ENCODE measurements at regions not wholly inside any gene's neighbourhood (a gene's known extent, or its start where the extent isn't known, plus 50 kb on each side); places are given as distances from the start of the nearest gene placed in this dataset.

GRCh38 chr1:115142616-115143015, 53.3 kb upstream of the TSPAN2 start:
- Mint-ChIP-seq H3K9me3 (no peaks in the 10 kb centered on the region), H3K4me3 (no peak overlapping the region), H3K27ac (no peak overlapping the region), H3K36me3 (ENCODE audit: insufficient read depth in 1 of 3, low read depth in 3 of 3) (no peaks in the 10 kb centered on the region), H3K4me1 (peaks cover 5 to 9% of the 10 kb centered on the region in 2 experiments), H3K27me3 (ENCODE audit: low read depth) (peaks cover 13% of the 10 kb centered on the region)
- no peak overlapping the region for H3K4ac ChIP-seq (ENCODE audit: low read depth, low read length)
- H4K91ac ChIP-seq (ENCODE audit: insufficient read length, low read depth, low read length) = no peak overlapping the region
- no peak; the same call in 2 of the 3 replicates for TF ChIP-seq CTCF (conservative IDR thresholded peaks at IDR 0.05)
- no peak overlapping the region for H4K8ac ChIP-seq (replicated peaks; ENCODE audit: insufficient read length, low read depth, low read length)
- no peak for DNase-seq
- no peak overlapping the region for H3K14ac ChIP-seq (ENCODE audit: insufficient read depth, low read length)
- H2AFZ ChIP-seq (ENCODE audit: low read length) = no peak overlapping the region
- H3K23me2 ChIP-seq (ENCODE audit: insufficient read length, low read depth, low read length, poor library complexity, severe bottlenecking) = no peaks in the 10 kb centered on the region
- no peak overlapping the region for H2BK15ac ChIP-seq (ENCODE audit: low read depth, low read length)
- no peak overlapping the region for H3T11ph ChIP-seq (ENCODE audit: low read length)
- H2BK20ac ChIP-seq (ENCODE audit: low read depth, low read length, poor library complexity, severe bottlenecking) = no peak overlapping the region
- WGBS (ENCODE audit: extremely low coverage, insufficient read length, low lambda C conversion rate) = no CpG with 5 or more reads among the region's 3 CpGs
- H3K18ac ChIP-seq (ENCODE audit: insufficient read length, low read depth, low read length) = no peak overlapping the region
- H3K4me2 ChIP-seq (ENCODE audit: insufficient read depth, insufficient read length, low read length) = no peak overlapping the region
- H3K27me3 ChIP-seq (ENCODE audit: insufficient read depth, low read length) = no peaks in the 10 kb centered on the region
- H3K9ac ChIP-seq (ENCODE audit: extremely low read depth, insufficient read length, low read length) = no peak overlapping the region
- no peak overlapping the region for H4K5ac ChIP-seq (ENCODE audit: insufficient read length, low read depth, low read length)
- no peak overlapping the region for H2BK120ac ChIP-seq (ENCODE audit: low read depth, low read length, poor library complexity, severe bottlenecking)
- no peak overlapping the region for H2BK12ac ChIP-seq (ENCODE audit: insufficient read length, low read depth, low read length)
- no peak overlapping the region for H2AK5ac ChIP-seq (ENCODE audit: insufficient read length, low read length)
- no peaks in the 10 kb centered on the region for H3K79me2 ChIP-seq (ENCODE audit: insufficient read depth, low read length)
- no peaks in the 10 kb centered on the region for H3K9me3 ChIP-seq (ENCODE audit: control insufficient read depth, low read depth, low read length)
- H3K27ac ChIP-seq (ENCODE audit: insufficient read length, low read depth, low read length) = no peak overlapping the region
- H2BK5ac ChIP-seq (ENCODE audit: insufficient read length, low read length) = no peak overlapping the region
- H3K4me1 ChIP-seq (ENCODE audit: insufficient read depth, low read length) = no peaks in the 10 kb centered on the region
- H3K23ac ChIP-seq (ENCODE audit: insufficient read length, low read depth, low read length) = no peak overlapping the region
- H3K79me1 ChIP-seq (ENCODE audit: insufficient read depth, low read depth, low read length, poor library complexity, severe bottlenecking) = no peaks in the 10 kb centered on the region
- no peak overlapping the region for H3K56ac ChIP-seq (ENCODE audit: insufficient read length, low read depth, low read length)
- H4K20me1 ChIP-seq (ENCODE audit: control insufficient read depth, insufficient read depth, insufficient read length) = no peaks in the 10 kb centered on the region
